ENCODE measurements at regions not wholly inside any gene's neighbourhood (a gene's known extent, or its start where the extent isn't known, plus 50 kb on each side); places are given as distances from the start of the nearest gene placed in this dataset.

GRCh38 chrX:43218198-43218597 lies 437.9 kb upstream of the MAOA start:
- DNase-seq (ENCODE audit: low read depth in 2 of 2) = no peak
- no peak for TF ChIP-seq EZH2 (IDR thresholded peaks at IDR 0.05; ENCODE audit: low read length, missing control alignments)
- TF ChIP-seq CTCF (conservative IDR thresholded peaks at IDR 0.05 in 1 of 2, IDR thresholded peaks at IDR 0.05 in 1 of 2; ENCODE audit: low read depth in 1 of 2, low read length in 2 of 2) = no peak
- Histone ChIP-seq H3K27ac (ENCODE audit: insufficient read depth, low read length) (no peak overlapping the region), H3K9ac (ENCODE audit: insufficient read depth, low read length) (no peak overlapping the region), H3K79me2 (ENCODE audit: control insufficient read depth, insufficient read depth, low read length) (no peaks in the 10 kb centered on the region), H3K36me3 (ENCODE audit: control insufficient read depth, insufficient read depth, low read length) (no peaks in the 10 kb centered on the region), H2AFZ (ENCODE audit: low read length) (no peak overlapping the region), H4K20me1 (ENCODE audit: control insufficient read depth, extremely low read depth, insufficient read depth, low read length) (no peaks in the 10 kb centered on the region), H3K4me1 (ENCODE audit: control insufficient read depth, extremely low read depth, insufficient read depth, low read length) (no peaks in the 10 kb centered on the region), H3K27me3 (ENCODE audit: control insufficient read depth, insufficient read depth, low read length) (no peaks in the 10 kb centered on the region), H3K4me2 (ENCODE audit: extremely low read depth, insufficient read depth, low read length) (no peak overlapping the region), H3K4me3 (replicated peaks in 1 of 4; ENCODE audit: control extremely low read depth in 1 of 4, insufficient read depth in 1 of 4, low read depth in 3 of 4, low read length in 4 of 4) (no peak overlapping the region), H3K9me3 (ENCODE audit: control insufficient read depth, insufficient read depth, low read depth, low read length) (no peaks in the 10 kb centered on the region)

GRCh38 chrX:43224496-43224895 lies 431.6 kb upstream of the MAOA start:
- H2AFZ ChIP-seq (ENCODE audit: low read length) = no peak overlapping the region
- H3K36me3 ChIP-seq (ENCODE audit: control insufficient read depth, insufficient read depth, low read length) = no peaks in the 10 kb centered on the region
- no peaks in the 10 kb centered on the region for H4K20me1 ChIP-seq (ENCODE audit: control insufficient read depth, extremely low read depth, insufficient read depth, low read length)
- no peak overlapping the region for H3K27ac ChIP-seq (ENCODE audit: insufficient read depth, low read length)
- H3K4me3 ChIP-seq (replicated peaks in 1 of 4; ENCODE audit: control extremely low read depth in 1 of 4, insufficient read depth in 1 of 4, low read depth in 3 of 4, low read length in 4 of 4) = no peak overlapping the region
- H3K9me3 ChIP-seq (ENCODE audit: control insufficient read depth, insufficient read depth, low read depth, low read length) = no peaks in the 10 kb centered on the region
- no peak overlapping the region for H3K4me2 ChIP-seq (ENCODE audit: extremely low read depth, insufficient read depth, low read length)
- no peak for DNase-seq (ENCODE audit: low read depth in 2 of 2)
- no peaks in the 10 kb centered on the region for H3K4me1 ChIP-seq (ENCODE audit: control insufficient read depth, extremely low read depth, insufficient read depth, low read length)
- TF ChIP-seq EZH2 (IDR thresholded peaks at IDR 0.05; ENCODE audit: low read length, missing control alignments) (no peak), CTCF (conservative IDR thresholded peaks at IDR 0.05 in 1 of 2, IDR thresholded peaks at IDR 0.05 in 1 of 2; ENCODE audit: low read depth in 1 of 2, low read length in 2 of 2) (no peak)
- H3K79me2 ChIP-seq (ENCODE audit: control insufficient read depth, insufficient read depth, low read length) = no peaks in the 10 kb centered on the region
- H3K27me3 ChIP-seq (ENCODE audit: control insufficient read depth, insufficient read depth, low read length) = no peaks in the 10 kb centered on the region
- H3K9ac ChIP-seq (ENCODE audit: insufficient read depth, low read length) = no peak overlapping the region

- H3K27me3 ChIP-seq (ENCODE audit: control insufficient read depth, insufficient read depth, low read length) = no peaks in the 10 kb centered on the region
- H3K36me3 ChIP-seq (ENCODE audit: control insufficient read depth, insufficient read depth, low read length) = no peaks in the 10 kb centered on the region
- no peak for DNase-seq (ENCODE audit: low read depth in 2 of 2)
Observed at GRCh38 chrX:43225626-43226328, 430.3 kb upstream of the MAOA start.

More at GRCh38 chrX:43225626-43226328, 430.3 kb upstream of the MAOA start:
- Histone ChIP-seq H2AFZ (ENCODE audit: low read length) (no peak overlapping the region), H3K4me3 (replicated peaks in 1 of 4; ENCODE audit: control extremely low read depth in 1 of 4, insufficient read depth in 1 of 4, low read depth in 3 of 4, low read length in 4 of 4) (no peak overlapping the region), H3K9me3 (ENCODE audit: control insufficient read depth, insufficient read depth, low read depth, low read length) (no peaks in the 10 kb centered on the region), H3K79me2 (ENCODE audit: control insufficient read depth, insufficient read depth, low read length) (no peaks in the 10 kb centered on the region), H3K9ac (ENCODE audit: insufficient read depth, low read length) (no peak overlapping the region), H3K4me1 (ENCODE audit: control insufficient read depth, extremely low read depth, insufficient read depth, low read length) (no peaks in the 10 kb centered on the region), H3K4me2 (ENCODE audit: extremely low read depth, insufficient read depth, low read length) (no peak overlapping the region), H4K20me1 (ENCODE audit: control insufficient read depth, extremely low read depth, insufficient read depth, low read length) (no peaks in the 10 kb centered on the region), H3K27ac (ENCODE audit: insufficient read depth, low read length) (no peak overlapping the region)
- TF ChIP-seq EZH2 (IDR thresholded peaks at IDR 0.05; ENCODE audit: low read length, missing control alignments) (no peak), CTCF (conservative IDR thresholded peaks at IDR 0.05 in 1 of 2, IDR thresholded peaks at IDR 0.05 in 1 of 2; ENCODE audit: low read depth in 1 of 2, low read length in 2 of 2) (no peak)
